K562 (cell line): ENCODE measurements at regions not wholly inside any gene's neighbourhood (a gene's known extent, or its start where the extent isn't known, plus 50 kb on each side); places are given as distances from the start of the nearest gene placed in this dataset.

Experiments used
- ATAC-seq: fragments of 200-7000 bp; cut with Tn5 transposase; 3 replicates; pipeline ENCODE4 v1.9.1; 2020; ENCODE audit warnings: moderate library complexity
- BruUV-seq: library from RNA; stranded (reverse); fragments of 400-500 nt; replicated peaks from 2 replicates; lab custom pipeline; 2021; lab: Mats Ljungman, UMichigan
- CTCF ChIA-PET: fragments of 300-600 bp; formaldehyde crosslinking; extraction: SDS; loops from one replicate; lab custom pipeline; 2021; ENCODE audit warnings: low intra/inter-chr PET ratio; lab: Yijun Ruan, JAX
- POLR2A ChIA-PET: fragments of 300-600, 350-650 bp; sonication (Branson Sonifier 250); formaldehyde crosslinking; extraction: SDS; loops from one replicate; lab custom pipeline; 2021; ENCODE audit warnings: antibody characterized with exemption, inconsistent platforms; lab: Yijun Ruan, JAX
- DNase-seq, 4 experiments: peaks; one replicate each; pipeline versions ENCODE4 v3.0.0 to v3.0.0-alpha.2; 2011 to 2018; ENCODE audit warnings: low spot score in 3 of 4, mixed read lengths in 3 of 4; ENCODE audit errors: extremely low read depth in 1 of 4
- FAIRE-seq: peaks from 2 replicates; lab custom pipeline; 2011; peaks lifted over from hg19 to GRCh38; lab: Jason Lieb, UNC
- H2AFZ ChIP-seq: 2 replicates; pipeline ENCODE4 v1.6.0; 2011; ENCODE audit warnings: low read depth, low read length, control low read depth, inconsistent platforms
- H3K27ac ChIP-seq: fragments of 200-600 bp; 3 replicates; pipeline ENCODE4 v1.8.0; 2011; ENCODE audit warnings: low read depth, mild to moderate bottlenecking, control low read depth, inconsistent platforms, low read length, moderate library complexity, mixed read lengths; ENCODE audit errors: extremely low read depth
- H3K27me3 ChIP-seq, 2 experiments: fragments of 300-600 bp in 1 of 2; 2 replicates in 1 of 2; 3 replicates in 1 of 2; pipeline versions ENCODE4 v1.6.0 to v1.8.0; 2011; ENCODE audit warnings: inconsistent platforms in 2 of 2, low read length in 2 of 2, mild to moderate bottlenecking in 1 of 2, mixed read lengths in 1 of 2, moderate library complexity in 1 of 2; ENCODE audit not compliant: control insufficient read depth in 2 of 2, insufficient read depth in 2 of 2
- H3K36me3 ChIP-seq: fragments of 300-600 bp; 3 replicates; pipeline ENCODE4 v1.8.0; 2011; ENCODE audit warnings: mild to moderate bottlenecking, low read length, inconsistent platforms; ENCODE audit not compliant: control insufficient read depth, insufficient read depth
- H3K4me1 ChIP-seq, 2 experiments: fragments of 200-600 bp in 1 of 2; replicated peaks in 1 of 2; 2 replicates in 1 of 2; 3 replicates in 1 of 2; pipeline versions ENCODE4 v1.5.1 to v1.8.0; 2011; ENCODE audit warnings: inconsistent platforms in 2 of 2, low read length in 2 of 2, mild to moderate bottlenecking in 1 of 2, mixed read lengths in 1 of 2, moderate library complexity in 1 of 2; ENCODE audit not compliant: control insufficient read depth in 2 of 2, insufficient read depth in 2 of 2
- H3K4me2 ChIP-seq: 2 replicates; pipeline ENCODE4 v1.6.1; 2011; ENCODE audit warnings: low read length, control low read depth, inconsistent platforms, mixed read lengths; ENCODE audit not compliant: insufficient read depth
- H3K4me3 ChIP-seq: fragments of 200-600 bp; sonication (generic), shearing (Covaris generic); 2 replicates; pipeline ENCODE4 v1.5.1; 2016; ENCODE audit warnings: control low read depth, inconsistent platforms
- H3K79me2 ChIP-seq: fragments of 200-600 bp; 3 replicates; pipeline ENCODE4 v1.8.0; 2011; ENCODE audit warnings: low read length, inconsistent platforms; ENCODE audit not compliant: control insufficient read depth, insufficient read depth
- H3K9ac ChIP-seq, 2 experiments: 2 replicates each; pipeline versions ENCODE4 v1.6.0 to v1.6.1; 2011; ENCODE audit warnings: low read depth in 2 of 2, low read length in 2 of 2, control low read depth in 1 of 2, inconsistent platforms in 1 of 2, mild to moderate bottlenecking in 1 of 2, mixed read lengths in 1 of 2; ENCODE audit not compliant: insufficient read depth in 1 of 2
- H3K9me1 ChIP-seq: one replicate; pipeline ENCODE4 v1.6.0; 2011; ENCODE audit warnings: inconsistent platforms, mild to moderate bottlenecking, low read length, moderate library complexity; ENCODE audit not compliant: control insufficient read depth, insufficient read depth
- H3K9me3 ChIP-seq: replicated peaks from 2 replicates; pipeline ENCODE4 v1.5.1; 2011; ENCODE audit warnings: low read depth, low read length, inconsistent platforms; ENCODE audit not compliant: control insufficient read depth, insufficient read depth
- H4K20me1 ChIP-seq: replicated peaks from 2 replicates; pipeline ENCODE4 v1.6.1; 2011; ENCODE audit warnings: low read length, inconsistent platforms, mixed read lengths; ENCODE audit not compliant: control insufficient read depth, insufficient read depth
- CREM ChIP-seq: IDR thresholded peaks from 2 replicates; pipeline ENCODE4 v1.6.1; 2014; ENCODE audit warnings: antibody characterized with exemption, low read depth
- CTCF ChIP-seq, 3 experiments: IDR thresholded peaks in 2 of 3; conservative IDR thresholded peaks in 1 of 3; 2 replicates each; pipeline ENCODE4 v1.5.1; 2011 to 2012; ENCODE audit warnings: low read length in 3 of 3, mild to moderate bottlenecking in 3 of 3, control low read depth in 2 of 3, improper control_type of control experiment in 1 of 3, inconsistent platforms in 1 of 3, low read depth in 1 of 3, mixed read lengths in 1 of 3, moderate library complexity in 1 of 3; ENCODE audit not compliant: insufficient read depth in 2 of 3
- DPF2 ChIP-seq: fragments of 450-650 bp; IDR thresholded peaks from 2 replicates; pipeline ENCODE4 v1.6.1; 2016
- FOXA1 ChIP-seq: fragments of 450-650 bp; IDR thresholded peaks from 2 replicates; pipeline ENCODE4 v1.6.1; 2016; ENCODE audit warnings: mild to moderate bottlenecking, borderline replicate concordance
- FOXA3 ChIP-seq, 2 experiments: fragments of 450-650 bp in 1 of 2; sonication (generic) in 1 of 2; formaldehyde crosslinking; IDR thresholded peaks in 1 of 2; conservative IDR thresholded peaks in 1 of 2; 2 replicates each; pipeline versions ENCODE4 v1.4.0 to v1.8.0; 2020 to 2022; ENCODE audit warnings: mild to moderate bottlenecking in 2 of 2, missing genetic modification reagents in 1 of 2
- PCBP2 ChIP-seq: fragments of 200-400 bp; formaldehyde crosslinking; IDR thresholded peaks from 2 replicates; pipeline ENCODE4 v1.6.1; 2018; ENCODE audit warnings: low read length, low read depth, mild to moderate bottlenecking, moderate library complexity; ENCODE audit not compliant: poor library complexity, severe bottlenecking
- RCOR1 ChIP-seq, 2 experiments: IDR thresholded peaks; 2 replicates each; pipeline ENCODE4 v1.6.1; 2012; ENCODE audit warnings: low read depth in 2 of 2, low read length in 2 of 2, borderline replicate concordance in 1 of 2, improper control_type of control experiment in 1 of 2
- SRF ChIP-seq, 2 experiments: fragments of 250-450, 450-650 bp in 1 of 2; sonication (Bioruptor Pico) in 1 of 2; sonication (generic) in 1 of 2; formaldehyde crosslinking; IDR thresholded peaks; 2 replicates each; pipeline versions ENCODE4 v1.5.0 to v1.5.1; 2020 to 2022; ENCODE audit warnings: mild to moderate bottlenecking in 1 of 2, missing genetic modification reagents in 1 of 2
- TCF3 ChIP-seq: sonication (generic); formaldehyde crosslinking; IDR thresholded peaks from 2 replicates; pipeline ENCODE4 v1.4.0; 2020; ENCODE audit warnings: mild to moderate bottlenecking, missing genetic modification reagents
- WGBS: fragments of 100-300 bp; shearing (Covaris generic); methylation state at CpG from one replicate; pipeline ENCODE4 v1.1.6; 2016; ENCODE audit warnings: low coverage, mixed read lengths; ENCODE audit not compliant: insufficient coverage; ENCODE audit errors: missing lambda C conversion rate; 5-methylcytosine and 5-hydroxymethylcytosine counted together
- in situ Hi-C: fragments of 300-500 bp; cut with MboI; formaldehyde crosslinking; loops from 4 replicates; pipeline ENCODE4 v1.15.0; 2018; ENCODE audit warnings: inconsistent platforms, mixed read lengths
- intact Hi-C: fragments of 100-400 bp; cut with micrococcal nuclease; formaldehyde crosslinking; loops from 2 replicates; pipeline ENCODE4 v1.14.2; 2022
- TF ChIP-seq, protein P1 (sequence below): fragments of 450-650 bp; IDR thresholded peaks from 2 replicates; pipeline ENCODE4 v1.6.1; 2016; ENCODE audit warnings: low read depth
- TF ChIP-seq, protein P2 (sequence below): sonication (generic); IDR thresholded peaks from 2 replicates; pipeline ENCODE4 v1.6.1; 2016

GRCh38 chr5:81908771-81909170 lies 63.1 kb upstream of the ATG10 start:
- H2AFZ ChIP-seq: peak overlapping the region; percentile 30; the same call in 1 of the 2 replicates
- no peak overlapping the region for H3K9ac ChIP-seq
- no peak overlapping the region for H3K27ac ChIP-seq
- intact Hi-C loops (loop anchor here (5.0 kb wide), 1 partner anchor 64 kb away; the partner anchor contains the start of gene ATG10), in situ Hi-C loops (no loop called here)
- H3K4me2 ChIP-seq: no peak overlapping the region; the same call in 1 of the 2 replicates
- no peaks in the 10 kb centered on the region for H3K9me1 ChIP-seq
- POLR2A ChIA-PET: no interaction called here
- H3K27me3 ChIP-seq: no peaks in the 10 kb centered on the region
- WGBS: 13% methylated on average over 5 of the region's 5 CpGs
- no peak overlapping the region for H3K4me3 ChIP-seq
- CTCF ChIA-PET: no interaction called here
- no TSS peak for BruUV-seq
- H4K20me1 ChIP-seq: no peaks in the 10 kb centered on the region
- peaks cover 0 to 17% of the 10 kb centered on the region in 2 experiments; a peak in 4 of 5 replicates for H3K4me1 ChIP-seq
- no peaks in the 10 kb centered on the region for H3K36me3 ChIP-seq
- FAIRE-seq (peak; percentile 67), ATAC-seq (peak; percentile 39; the same call in 1 of the 3 replicates), DNase-seq (peak in 2 of 4 experiments; percentile 24 to 31)
- no peaks in the 10 kb centered on the region for H3K79me2 ChIP-seq
- no peaks in the 10 kb centered on the region for H3K9me3 ChIP-seq
- TF ChIP-seq TCF3: peak; percentile 34; the same call in 1 of the 2 replicates
- no peak for TF ChIP-seq PCBP2
- peak; percentile 86 to 91 for TF ChIP-seq FOXA3 (CRISPR knock-in tag; conservative IDR thresholded peaks at IDR 0.05 in 1 of 2, IDR thresholded peaks at IDR 0.05 in 1 of 2)
- TF ChIP-seq, protein P1, sequence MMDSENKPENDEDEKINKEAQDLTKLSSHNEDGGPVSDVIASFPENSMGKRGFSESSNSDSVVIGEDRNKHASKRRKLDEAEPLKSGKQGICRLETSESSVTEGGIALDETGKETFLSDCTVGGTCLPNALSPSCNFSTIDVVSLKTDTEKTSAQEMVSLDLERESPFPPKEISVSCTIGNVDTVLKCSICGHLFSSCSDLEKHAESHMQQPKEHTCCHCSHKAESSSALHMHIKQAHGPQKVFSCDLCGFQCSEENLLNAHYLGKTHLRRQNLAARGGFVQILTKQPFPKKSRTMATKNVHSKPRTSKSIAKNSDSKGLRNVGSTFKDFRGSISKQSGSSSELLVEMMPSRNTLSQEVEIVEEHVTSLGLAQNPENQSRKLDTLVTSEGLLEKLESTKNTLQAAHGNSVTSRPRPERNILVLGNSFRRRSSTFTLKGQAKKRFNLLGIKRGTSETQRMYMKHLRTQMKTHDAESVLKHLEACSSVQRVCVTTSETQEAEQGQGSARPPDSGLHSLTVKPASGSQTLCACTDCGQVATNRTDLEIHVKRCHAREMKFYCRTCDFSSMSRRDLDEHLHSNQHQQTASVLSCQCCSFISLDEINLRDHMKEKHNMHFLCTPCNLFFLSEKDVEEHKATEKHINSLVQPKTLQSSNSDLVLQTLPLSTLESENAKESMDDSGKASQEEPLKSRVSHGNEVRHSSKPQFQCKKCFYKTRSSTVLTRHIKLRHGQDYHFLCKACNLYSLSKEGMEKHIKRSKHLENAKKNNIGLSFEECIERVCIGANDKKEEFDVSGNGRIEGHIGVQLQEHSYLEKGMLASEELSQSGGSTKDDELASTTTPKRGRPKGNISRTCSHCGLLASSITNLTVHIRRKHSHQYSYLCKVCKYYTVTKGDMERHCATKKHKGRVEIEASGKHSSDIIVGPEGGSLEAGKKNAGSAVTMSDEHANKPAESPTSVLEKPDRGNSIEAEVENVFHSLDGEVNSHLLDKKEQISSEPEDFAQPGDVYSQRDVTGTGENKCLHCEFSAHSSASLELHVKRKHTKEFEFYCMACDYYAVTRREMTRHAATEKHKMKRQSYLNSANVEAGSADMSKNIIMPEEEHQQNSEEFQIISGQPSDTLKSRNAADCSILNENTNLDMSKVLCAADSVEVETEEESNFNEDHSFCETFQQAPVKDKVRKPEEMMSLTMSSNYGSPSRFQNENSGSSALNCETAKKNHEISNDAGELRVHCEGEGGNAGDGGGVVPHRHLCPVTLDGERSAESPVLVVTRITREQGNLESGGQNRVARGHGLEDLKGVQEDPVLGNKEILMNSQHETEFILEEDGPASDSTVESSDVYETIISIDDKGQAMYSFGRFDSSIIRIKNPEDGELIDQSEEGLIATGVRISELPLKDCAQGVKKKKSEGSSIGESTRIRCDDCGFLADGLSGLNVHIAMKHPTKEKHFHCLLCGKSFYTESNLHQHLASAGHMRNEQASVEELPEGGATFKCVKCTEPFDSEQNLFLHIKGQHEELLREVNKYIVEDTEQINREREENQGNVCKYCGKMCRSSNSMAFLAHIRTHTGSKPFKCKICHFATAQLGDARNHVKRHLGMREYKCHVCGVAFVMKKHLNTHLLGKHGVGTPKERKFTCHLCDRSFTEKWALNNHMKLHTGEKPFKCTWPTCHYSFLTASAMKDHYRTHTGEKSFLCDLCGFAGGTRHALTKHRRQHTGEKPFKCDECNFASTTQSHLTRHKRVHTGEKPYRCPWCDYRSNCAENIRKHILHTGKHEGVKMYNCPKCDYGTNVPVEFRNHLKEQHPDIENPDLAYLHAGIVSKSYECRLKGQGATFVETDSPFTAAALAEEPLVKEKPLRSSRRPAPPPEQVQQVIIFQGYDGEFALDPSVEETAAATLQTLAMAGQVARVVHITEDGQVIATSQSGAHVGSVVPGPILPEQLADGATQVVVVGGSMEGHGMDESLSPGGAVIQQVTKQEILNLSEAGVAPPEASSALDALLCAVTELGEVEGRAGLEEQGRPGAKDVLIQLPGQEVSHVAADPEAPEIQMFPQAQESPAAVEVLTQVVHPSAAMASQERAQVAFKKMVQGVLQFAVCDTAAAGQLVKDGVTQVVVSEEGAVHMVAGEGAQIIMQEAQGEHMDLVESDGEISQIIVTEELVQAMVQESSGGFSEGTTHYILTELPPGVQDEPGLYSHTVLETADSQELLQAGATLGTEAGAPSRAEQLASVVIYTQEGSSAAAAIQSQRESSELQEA: peak; percentile 75
- no peak for TF ChIP-seq SRF (CRISPR knock-in tag; IDR thresholded peaks at IDR 0.05)
- 0 out of 4 replicates have a peak, but pooled peaks of 1 of the 2 experiments have one; percentile 19 for TF ChIP-seq RCOR1 (IDR thresholded peaks at IDR 0.05; ENCODE audit: borderline replicate concordance in 1 of 2, low read depth in 2 of 2, low read length in 2 of 2)
- TF ChIP-seq CTCF (IDR thresholded peaks at IDR 0.05 in 2 of 3, conservative IDR thresholded peaks at IDR 0.05 in 1 of 3; ENCODE audit: insufficient read depth in 2 of 3, low read depth in 1 of 3, low read length in 3 of 3): no peak
- TF ChIP-seq, protein P2, sequence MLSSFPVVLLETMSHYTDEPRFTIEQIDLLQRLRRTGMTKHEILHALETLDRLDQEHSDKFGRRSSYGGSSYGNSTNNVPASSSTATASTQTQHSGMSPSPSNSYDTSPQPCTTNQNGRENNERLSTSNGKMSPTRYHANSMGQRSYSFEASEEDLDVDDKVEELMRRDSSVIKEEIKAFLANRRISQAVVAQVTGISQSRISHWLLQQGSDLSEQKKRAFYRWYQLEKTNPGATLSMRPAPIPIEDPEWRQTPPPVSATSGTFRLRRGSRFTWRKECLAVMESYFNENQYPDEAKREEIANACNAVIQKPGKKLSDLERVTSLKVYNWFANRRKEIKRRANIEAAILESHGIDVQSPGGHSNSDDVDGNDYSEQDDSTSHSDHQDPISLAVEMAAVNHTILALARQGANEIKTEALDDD: 0 out of 2 replicates have a peak, but pooled peaks have one; percentile 41
- 0 out of 2 replicates have a peak, but pooled peaks have one; percentile 32 for TF ChIP-seq FOXA1
- TF ChIP-seq CREM: 0 out of 2 replicates have a peak, but pooled peaks have one; percentile 9
- TF ChIP-seq DPF2: peak; percentile 13; the same call in 1 of the 2 replicates
